HEK293 (cell line): ENCODE measurements at regions not wholly inside any gene's neighbourhood (a gene's known extent, or its start where the extent isn't known, plus 50 kb on each side); places are given as distances from the start of the nearest gene placed in this dataset.
"Not testable (repeated sequence)": the region's sequence is repeated elsewhere in the genome, so short reads cannot be mapped to it uniquely, and the experiment has no call there.

Experiments
- CTCF ChIA-PET: fragments of 350-600 bp; formaldehyde crosslinking; extraction: SDS; loops from one replicate; lab custom pipeline; 2021; ENCODE audit warnings: antibody characterized with exemption; lab: Yijun Ruan, JAX
- POLR2A ChIA-PET: fragments of 300-600 bp; formaldehyde crosslinking; extraction: SDS; loops from one replicate; lab custom pipeline; 2020; ENCODE audit warnings: antibody characterized with exemption, inconsistent platforms; lab: Yijun Ruan, JAX
- H3K27ac ChIP-seq: fragments of 200-500 bp; sonication (Bioruptor generic); 2 replicates; pipeline ENCODE4 v1.5.1; 2014; ENCODE audit warnings: low read depth, low read length, control low read depth, inconsistent platforms; ENCODE audit errors: extremely low read depth
- H3K36me3 ChIP-seq, 2 experiments: fragments of 200-500 bp in 1 of 2; sonication (Bioruptor generic) in 1 of 2; 1 replicate in 1 of 2; 2 replicates in 1 of 2; pipeline ENCODE4 v1.5.1; 2014 to 2017; ENCODE audit warnings: inconsistent platforms in 2 of 2, low read length in 2 of 2; ENCODE audit not compliant: control insufficient read depth in 2 of 2, insufficient read depth in 1 of 2
- H3K4me1 ChIP-seq: fragments of 200-500 bp; sonication (Bioruptor generic); 2 replicates; pipeline ENCODE4 v1.5.1; 2014; ENCODE audit warnings: mild to moderate bottlenecking, low read length, inconsistent platforms; ENCODE audit not compliant: control insufficient read depth, insufficient read depth
- H3K4me3 ChIP-seq: 2 replicates; pipeline ENCODE4 v1.5.1; 2011; ENCODE audit warnings: low read depth, mild to moderate bottlenecking, control low read depth, low read length, moderate library complexity
- H3K9me3 ChIP-seq: fragments of 200-500 bp; sonication (Bioruptor generic); 2 replicates; pipeline ENCODE4 v1.5.1; 2014; ENCODE audit warnings: low read depth, low read length, inconsistent platforms; ENCODE audit not compliant: control insufficient read depth, insufficient read depth
- PBX3 ChIP-seq: sonication (generic); formaldehyde crosslinking; IDR thresholded peaks from 2 replicates; pipeline ENCODE4 v1.8.1; 2022; ENCODE audit warnings: mild to moderate bottlenecking, moderate library complexity, missing genetic modification reagents
- REST ChIP-seq: fragments of 450-650 bp; formaldehyde crosslinking; IDR thresholded peaks from 2 replicates; pipeline ENCODE4 v1.5.1; 2016; ENCODE audit warnings: missing biosample characterization, missing genetic modification characterization
- SP3 ChIP-seq: fragments of 450-650 bp; formaldehyde crosslinking; IDR thresholded peaks from 2 replicates; pipeline ENCODE4 v1.5.1; 2016; ENCODE audit warnings: missing biosample characterization, missing genetic modification characterization
- YY2 ChIP-seq: fragments of 450-650 bp; formaldehyde crosslinking; IDR thresholded peaks from 2 replicates; pipeline ENCODE4 v1.5.1; 2016; ENCODE audit warnings: missing biosample characterization, missing genetic modification characterization
- ZBTB20 ChIP-seq: fragments of 450-650 bp; formaldehyde crosslinking; IDR thresholded peaks from 2 replicates; pipeline ENCODE4 v1.5.1; 2016; ENCODE audit warnings: missing biosample characterization, missing genetic modification characterization
- ZBTB44 ChIP-seq: fragments of 450-650 bp; IDR thresholded peaks from 2 replicates; pipeline ENCODE4 v1.5.1; 2018; ENCODE audit warnings: missing biosample characterization, mild to moderate bottlenecking, missing genetic modification characterization
- ZFHX2 ChIP-seq: fragments of 450-650 bp; formaldehyde crosslinking; conservative IDR thresholded peaks from 2 replicates; pipeline ENCODE4 v1.5.1; 2016; ENCODE audit warnings: missing biosample characterization, missing genetic modification characterization
- ZNF10 ChIP-seq: fragments of 450-650 bp; formaldehyde crosslinking; IDR thresholded peaks from 2 replicates; pipeline ENCODE4 v1.5.1; 2017; ENCODE audit warnings: missing biosample characterization, missing genetic modification characterization
- ZNF146 ChIP-seq: fragments of 450-650 bp; formaldehyde crosslinking; IDR thresholded peaks from 2 replicates; pipeline ENCODE4 v1.5.1; 2016; ENCODE audit warnings: missing biosample characterization, missing genetic modification characterization
- ZNF354C ChIP-seq: fragments of 450-650 bp; formaldehyde crosslinking; IDR thresholded peaks from 2 replicates; pipeline ENCODE4 v1.5.1; 2016; ENCODE audit warnings: missing biosample characterization, missing genetic modification characterization, low read depth, borderline replicate concordance
- ZNF488 ChIP-seq: fragments of 450-650 bp; formaldehyde crosslinking; IDR thresholded peaks from 2 replicates; pipeline ENCODE4 v1.5.1; 2016; ENCODE audit warnings: missing biosample characterization, missing genetic modification characterization
- ZNF621 ChIP-seq: fragments of 450-650 bp; formaldehyde crosslinking; IDR thresholded peaks from 2 replicates; pipeline ENCODE4 v1.5.1; 2017; ENCODE audit warnings: missing biosample characterization, missing genetic modification characterization
- ZNF677 ChIP-seq: fragments of 450-650 bp; IDR thresholded peaks from 2 replicates; pipeline ENCODE4 v1.5.0; 2018; ENCODE audit warnings: missing biosample characterization, mild to moderate bottlenecking, missing genetic modification characterization, moderate library complexity
- ZNF707 ChIP-seq: fragments of 450-650 bp; formaldehyde crosslinking; IDR thresholded peaks from 2 replicates; pipeline ENCODE4 v1.5.1; 2016; ENCODE audit warnings: missing biosample characterization, missing genetic modification characterization
- ZNF837 ChIP-seq: fragments of 450-650 bp; formaldehyde crosslinking; IDR thresholded peaks from 2 replicates; pipeline ENCODE4 v1.5.1; 2016; ENCODE audit warnings: missing biosample characterization, missing genetic modification characterization
- TF ChIP-seq, protein P1 (sequence below): fragments of 450-650 bp; formaldehyde crosslinking; IDR thresholded peaks from 2 replicates; pipeline ENCODE4 v1.5.1; 2016; ENCODE audit warnings: missing biosample characterization, missing genetic modification characterization

- Histone ChIP-seq H3K36me3 (no peaks in the 10 kb centered on the region), H3K27ac (no peak overlapping the region), H3K4me1 (no peaks in the 10 kb centered on the region), H3K9me3 (no peaks in the 10 kb centered on the region), H3K4me3 (no peak overlapping the region)
- TF ChIP-seq YY2 (tag by site-specific recombination) (no peak), ZNF488 (tag by site-specific recombination) (no peak), REST (tag by site-specific recombination) (no peak), ZBTB20 (tag by site-specific recombination) (no peak), ZNF837 (tag by site-specific recombination) (no peak), ZFHX2 (no peak), ZNF354C (tag by site-specific recombination) (no peak), ZBTB44 (tag by site-specific recombination) (no peak), SP3 (tag by site-specific recombination) (no peak), ZNF10 (no peak), ZNF677 (tag by site-specific recombination) (no peak), PBX3 (no peak), ZNF707 (no peak), ZNF621 (no peak)
- TF ChIP-seq, protein P1, sequence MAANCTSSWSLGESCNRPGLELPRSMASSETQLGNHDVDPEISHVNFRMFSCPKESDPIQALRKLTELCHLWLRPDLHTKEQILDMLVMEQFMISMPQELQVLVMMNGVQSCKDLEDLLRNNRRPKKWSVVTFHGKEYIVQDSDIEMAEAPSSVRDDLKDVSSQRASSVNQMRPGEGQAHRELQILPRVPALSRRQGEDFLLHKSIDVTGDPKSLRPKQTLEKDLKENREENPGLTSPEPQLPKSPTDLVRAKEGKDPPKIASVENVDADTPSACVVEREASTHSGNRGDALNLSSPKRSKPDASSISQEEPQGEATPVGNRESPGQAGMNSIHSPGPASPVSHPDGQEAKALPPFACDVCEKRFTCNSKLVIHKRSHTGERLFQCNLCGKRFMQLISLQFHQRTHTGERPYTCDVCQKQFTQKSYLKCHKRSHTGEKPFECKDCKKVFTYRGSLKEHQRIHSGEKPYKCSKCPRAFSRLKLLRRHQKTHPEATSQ (tag by site-specific recombination): no peak
- ChIA-PET CTCF (no interaction called here), POLR2A (no interaction called here)
Measured at GRCh38 chr12:71312768-71313403, 126.7 kb upstream of the LGR5 start.

DNA sequence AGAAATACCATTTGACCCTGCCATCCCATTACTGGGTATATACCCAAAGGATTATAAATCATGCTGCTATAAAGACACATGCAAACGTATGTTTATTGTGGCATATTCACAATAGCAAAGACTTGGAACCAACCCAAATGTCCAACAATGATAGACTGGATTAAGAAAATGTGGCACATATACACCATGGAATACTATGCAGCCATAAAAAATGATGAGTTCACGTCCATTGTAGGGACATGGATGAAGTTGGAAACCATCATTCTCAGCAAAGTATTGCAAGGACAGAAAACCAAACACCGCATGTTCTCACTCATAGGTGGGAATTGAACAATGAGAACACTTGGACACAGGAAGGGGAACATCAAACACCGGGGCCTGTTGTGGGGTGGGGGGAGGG lies 128.0 kb upstream of the LGR5 start:
- H3K4me3 ChIP-seq: not testable (repeated sequence)

More for the DNA sequence above, 128.0 kb upstream of the LGR5 start:
- CTCF ChIA-PET, H3K9me3 ChIP-seq, H3K4me1 ChIP-seq, H3K27ac ChIP-seq, POLR2A ChIA-PET, H3K36me3 ChIP-seq: not testable (repeated sequence)
- peak; percentile 61; the same call in 1 of the 2 replicates for TF ChIP-seq ZNF146 (tag by site-specific recombination)
